OCI-LY7 (cell line): ENCODE measurements at regions not wholly inside any gene's neighbourhood (a gene's known extent, or its start where the extent isn't known, plus 50 kb on each side); places are given as distances from the start of the nearest gene placed in this dataset.

Source experiments
- CTCF ChIP-seq: fragments of 200-600 bp; sonication (generic); conservative IDR thresholded peaks from 2 replicates; pipeline ENCODE4 v1.5.1; 2014; ENCODE audit warnings: mild to moderate bottlenecking, antibody characterized with exemption, low read length, moderate library complexity, mixed read lengths
- EZH2phosphoT487 ChIP-seq: fragments of 200-600 bp; sonication (generic); IDR thresholded peaks from 2 replicates; pipeline ENCODE4 v1.6.1; 2018; ENCODE audit warnings: low read depth, borderline replicate concordance, mild to moderate bottlenecking, mixed run types, antibody characterized with exemption, low read length, moderate library complexity, mixed read lengths

- no peak for TF ChIP-seq CTCF
- TF ChIP-seq EZH2phosphoT487, result no peak
Measured at GRCh38 chr12:88291498-88292131, 149.5 kb downstream of the TMTC3 start.
